GM12874 (cell line): ENCODE measurements at regions not wholly inside any gene's neighbourhood (a gene's known extent, or its start where the extent isn't known, plus 50 kb on each side); places are given as distances from the start of the nearest gene placed in this dataset.

Experiments used
- TF ChIP-seq, protein P1 (sequence below): IDR thresholded peaks from 2 replicates; pipeline ENCODE4 v1.5.1; 2011; ENCODE audit warnings: low read depth, mild to moderate bottlenecking, control low read depth, low read length, moderate library complexity; ENCODE audit not compliant: insufficient read depth

DNA sequence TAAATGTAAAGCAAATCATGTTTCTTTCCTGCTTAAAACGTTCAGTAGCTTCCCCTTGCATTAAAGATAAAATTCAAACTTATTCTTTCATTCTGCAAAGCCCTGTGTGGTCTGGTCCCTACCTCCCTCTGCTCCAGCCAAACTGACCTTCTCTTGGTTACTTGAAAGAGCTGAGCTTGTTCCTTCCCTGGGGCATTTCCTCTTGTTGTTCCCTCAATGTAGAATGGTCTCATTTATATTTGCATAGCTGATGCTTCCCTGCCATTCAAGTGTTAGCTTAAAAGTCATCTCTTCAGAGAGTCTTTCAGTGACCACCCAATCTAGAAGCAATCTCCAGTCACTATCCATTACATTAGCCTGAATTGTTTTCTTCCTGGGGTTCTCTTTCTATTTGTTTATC, 1618.5 kb upstream of the TENM4 start:
- TF ChIP-seq, protein P1, sequence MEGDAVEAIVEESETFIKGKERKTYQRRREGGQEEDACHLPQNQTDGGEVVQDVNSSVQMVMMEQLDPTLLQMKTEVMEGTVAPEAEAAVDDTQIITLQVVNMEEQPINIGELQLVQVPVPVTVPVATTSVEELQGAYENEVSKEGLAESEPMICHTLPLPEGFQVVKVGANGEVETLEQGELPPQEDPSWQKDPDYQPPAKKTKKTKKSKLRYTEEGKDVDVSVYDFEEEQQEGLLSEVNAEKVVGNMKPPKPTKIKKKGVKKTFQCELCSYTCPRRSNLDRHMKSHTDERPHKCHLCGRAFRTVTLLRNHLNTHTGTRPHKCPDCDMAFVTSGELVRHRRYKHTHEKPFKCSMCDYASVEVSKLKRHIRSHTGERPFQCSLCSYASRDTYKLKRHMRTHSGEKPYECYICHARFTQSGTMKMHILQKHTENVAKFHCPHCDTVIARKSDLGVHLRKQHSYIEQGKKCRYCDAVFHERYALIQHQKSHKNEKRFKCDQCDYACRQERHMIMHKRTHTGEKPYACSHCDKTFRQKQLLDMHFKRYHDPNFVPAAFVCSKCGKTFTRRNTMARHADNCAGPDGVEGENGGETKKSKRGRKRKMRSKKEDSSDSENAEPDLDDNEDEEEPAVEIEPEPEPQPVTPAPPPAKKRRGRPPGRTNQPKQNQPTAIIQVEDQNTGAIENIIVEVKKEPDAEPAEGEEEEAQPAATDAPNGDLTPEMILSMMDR: no peak

GRCh38 chr11:81052344-81053158, 1611.7 kb upstream of the TENM4 start:
- TF ChIP-seq, protein P1: no peak

- TF ChIP-seq, protein P1: no peak
Observed at GRCh38 chr11:81039916-81040524, 1599.2 kb upstream of the TENM4 start.

DNA sequence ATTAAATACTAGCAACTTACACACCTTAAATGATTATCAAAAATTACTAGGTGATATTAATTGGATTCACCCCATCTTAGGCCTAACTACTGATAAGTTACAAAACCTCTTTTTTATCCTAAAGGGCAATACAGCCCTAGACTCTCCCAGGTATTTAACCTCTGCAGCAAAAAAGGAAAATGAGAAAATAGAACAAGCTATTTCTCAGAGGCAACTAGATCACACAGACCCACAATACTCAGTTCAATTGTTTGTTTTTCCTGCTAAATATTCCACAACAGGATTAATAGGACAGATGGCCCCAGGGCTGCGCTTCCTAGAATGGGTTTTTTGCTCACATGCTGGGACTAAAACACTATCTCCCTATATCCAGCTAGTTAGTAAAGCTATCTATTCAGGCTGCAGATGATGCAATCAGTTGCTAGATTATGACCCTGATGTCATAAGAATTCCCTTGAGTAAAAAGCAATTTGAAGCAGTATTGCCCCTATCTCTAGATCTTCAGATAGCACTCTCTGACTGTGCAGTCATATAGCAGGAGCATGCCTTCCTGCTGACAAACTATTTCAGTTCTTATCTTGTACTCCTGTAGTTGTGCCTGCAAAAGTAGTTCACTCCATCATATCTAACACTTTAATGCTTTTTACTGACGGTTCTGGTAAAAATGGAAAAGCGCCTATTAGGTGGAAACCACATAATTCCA, 1595.5 kb upstream of the TENM4 start:
- TF ChIP-seq, protein P1: no peak

DNA sequence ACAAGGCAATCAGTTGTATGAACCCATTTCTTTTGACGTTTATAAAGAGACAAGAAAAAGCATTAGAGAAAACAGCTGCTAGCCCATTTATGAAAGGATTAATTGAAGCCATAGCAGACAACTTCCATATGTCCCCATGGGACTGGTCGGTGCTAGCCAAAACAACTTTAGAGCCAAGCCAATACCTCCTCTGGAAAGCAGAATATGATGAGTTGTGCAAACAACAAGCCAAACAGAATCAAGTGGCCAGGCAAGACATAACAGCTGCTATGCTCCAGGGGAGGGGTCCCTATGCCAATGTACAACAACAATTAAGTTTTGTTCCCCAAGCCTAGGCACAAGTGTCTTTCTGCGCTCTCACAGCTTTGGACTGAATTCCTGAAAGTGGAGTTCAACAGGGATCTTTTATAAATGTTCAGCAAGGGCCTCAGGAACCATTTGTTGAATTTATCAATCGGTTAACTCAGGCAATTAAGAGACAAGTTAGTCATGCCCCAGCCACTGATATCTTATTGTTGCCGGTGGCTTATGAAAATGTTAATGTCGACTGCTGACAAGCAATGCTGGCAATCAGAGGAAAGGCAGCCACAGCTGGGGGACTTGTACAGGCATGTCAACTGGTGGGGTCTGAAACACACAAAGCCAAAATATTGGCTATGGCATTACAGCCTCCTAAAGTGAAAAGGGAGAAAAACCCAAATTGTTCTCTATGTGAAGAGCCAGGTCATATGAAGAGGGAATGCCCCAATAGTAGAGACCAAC, 1593.1 kb upstream of the TENM4 start:
- TF ChIP-seq, protein P1: no peak

DNA sequence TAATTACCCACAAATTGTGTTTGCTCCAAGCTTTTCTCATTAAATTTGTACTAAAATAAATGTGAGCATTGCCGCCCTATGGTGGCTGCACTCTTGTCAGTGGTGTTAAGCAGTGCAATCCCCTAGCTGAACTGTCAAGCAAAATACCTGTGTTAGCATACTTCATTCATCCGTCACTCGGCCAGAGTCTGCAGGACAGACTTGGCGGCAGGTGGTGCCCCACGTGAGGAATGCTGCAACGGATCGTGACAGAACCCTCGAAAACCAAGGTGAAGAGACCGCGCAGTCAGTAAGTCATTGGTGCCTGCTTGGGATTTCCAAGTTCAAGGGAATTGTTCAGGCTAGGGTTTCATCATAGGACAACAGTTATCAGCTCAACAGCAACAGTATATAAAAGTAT, 1592.1 kb upstream of the TENM4 start:
- TF ChIP-seq, protein P1: no peak

- TF ChIP-seq, protein P1: no peak
Observed at GRCh38 chr11:81030186-81030585, 1589.4 kb upstream of the TENM4 start.
